Muscle of back (tissue), 3 donors: ENCODE measurements at regions not wholly inside any gene's neighbourhood (a gene's known extent, or its start where the extent isn't known, plus 50 kb on each side); places are given as distances from the start of the nearest gene placed in this dataset.
"Not testable (repeated sequence)": the region's sequence is repeated elsewhere in the genome, so short reads cannot be mapped to it uniquely, and the experiment has no call there.

ENCODE experiments used
- DNase-seq, 3 donors: peaks; one replicate each; pipeline versions ENCODE4 v3.0.0 to v3.0.0-alpha.2; 2013

GRCh38 chr17:68782789-68783188 lies 172.4 kb downstream of the ABCA8 start:
- peak; percentile 68 to 89 (median 81) for DNase-seq

GRCh38 chr17:68780596-68780995 lies 174.6 kb downstream of the ABCA8 start:
- no peak for DNase-seq

- DNase-seq, result no peak
Observed at GRCh38 chr17:68778726-68779125, 176.5 kb downstream of the ABCA8 start.

GRCh38 chr17:68777856-68778694 lies 176.9 kb upstream of the FAM20A start:
- DNase-seq, result peak in 1 of 3 donors; percentile 43

- peak; percentile 91 to 96 (median 91) for DNase-seq
Observed at GRCh38 chr17:68777243-68777855, 176.2 kb upstream of the FAM20A start.

GRCh38 chr17:68776451-68776850 lies 175.3 kb upstream of the FAM20A start:
- peak in 1 of 3 donors; percentile 61 for DNase-seq

GRCh38 chr17:68775969-68776368 lies 174.8 kb upstream of the FAM20A start:
- peak in 1 of 3 donors; percentile 18 for DNase-seq

- DNase-seq, result peak; percentile 89 to 93 (median 89)
Observed at GRCh38 chr17:68775318-68775717, 174.2 kb upstream of the FAM20A start.

- DNase-seq, result peak in 2 of 3 donors; percentile 80 to 90
Observed at GRCh38 chr17:68771867-68772515, 170.8 kb upstream of the FAM20A start.

GRCh38 chr17:68768804-68769203 lies 167.6 kb upstream of the FAM20A start:
- DNase-seq, result no peak

- DNase-seq, result no peak
Observed at GRCh38 chr17:68766640-68767039, 165.5 kb upstream of the FAM20A start.

GRCh38 chr17:68763562-68763961 lies 162.4 kb upstream of the FAM20A start:
- no peak for DNase-seq

- no peak for DNase-seq
Observed at GRCh38 chr17:68762911-68763310, 161.7 kb upstream of the FAM20A start.

- DNase-seq, result no peak
Observed at GRCh38 chr17:68760141-68760475, 158.9 kb upstream of the FAM20A start.

GRCh38 chr17:68759343-68760140 lies 158.4 kb upstream of the FAM20A start:
- DNase-seq, result peak; percentile 91 to 96 (median 92)

- DNase-seq, result no peak
Observed at GRCh38 chr17:68759002-68759342, 157.8 kb upstream of the FAM20A start.

- DNase-seq, result not testable (repeated sequence)
Observed at GRCh38 chr17:68757866-68758757, 156.9 kb upstream of the FAM20A start.

- no peak for DNase-seq
Observed at GRCh38 chr17:68753985-68754769, 153.0 kb upstream of the FAM20A start.

GRCh38 chr17:68750208-68750562 lies 149.0 kb upstream of the FAM20A start:
- DNase-seq, result no peak
